Neuronal stem cell (in vitro differentiated cells): ENCODE measurements at regions not wholly inside any gene's neighbourhood (a gene's known extent, or its start where the extent isn't known, plus 50 kb on each side); places are given as distances from the start of the nearest gene placed in this dataset.
A peak's percentile ranks its signal among the peaks of the same experiment; 100 is the strongest.

Experiments
- DNase-seq: peaks from one replicate; pipeline ENCODE4 v3.0.0-alpha.2; 2013; ENCODE audit warnings: low spot score
- H2AFZ ChIP-seq: one replicate; pipeline ENCODE4 v1.6.1; 2013; ENCODE audit warnings: mild to moderate bottlenecking, low read length, inconsistent platforms
- H2AK5ac ChIP-seq: 2 replicates; pipeline ENCODE4 v1.6.1; 2013; ENCODE audit warnings: low read depth, mild to moderate bottlenecking, inconsistent platforms, low read length, moderate library complexity, mixed read lengths
- H2BK120ac ChIP-seq: 2 replicates; pipeline ENCODE4 v1.6.1; 2013; ENCODE audit warnings: low read depth, mild to moderate bottlenecking, inconsistent platforms, low read length, moderate library complexity, mixed read lengths
- H2BK12ac ChIP-seq: one replicate; pipeline ENCODE4 v1.6.1; 2013; ENCODE audit warnings: low read length, inconsistent platforms
- H2BK15ac ChIP-seq: 2 replicates; pipeline ENCODE4 v1.6.1; 2013; ENCODE audit warnings: mild to moderate bottlenecking, low read length, inconsistent platforms, mixed read lengths
- H2BK5ac ChIP-seq: one replicate; pipeline ENCODE4 v1.6.1; 2013; ENCODE audit warnings: inconsistent platforms, mild to moderate bottlenecking, low read length, moderate library complexity
- H3K14ac ChIP-seq: one replicate; pipeline ENCODE4 v1.6.1; 2013; ENCODE audit warnings: low read length, inconsistent platforms
- H3K18ac ChIP-seq: 2 replicates; pipeline ENCODE4 v1.6.1; 2013; ENCODE audit warnings: low read length, inconsistent platforms
- H3K23ac ChIP-seq: 2 replicates; pipeline ENCODE4 v1.6.1; 2013; ENCODE audit warnings: low read depth, mild to moderate bottlenecking, mixed read lengths, low read length, inconsistent platforms; ENCODE audit not compliant: poor library complexity
- H3K27ac ChIP-seq: replicated peaks from 3 replicates; pipeline ENCODE4 v1.5.1; 2013; ENCODE audit warnings: low read length, inconsistent platforms
- H3K27me3 ChIP-seq, 3 experiments: 2 replicates each; pipeline ENCODE4 v1.6.1; 2013; ENCODE audit warnings: low read length in 3 of 3, mild to moderate bottlenecking in 2 of 3, inconsistent platforms in 1 of 3, low read depth in 1 of 3, mixed read lengths in 1 of 3, moderate library complexity in 1 of 3; ENCODE audit not compliant: control insufficient read depth in 3 of 3, insufficient read depth in 3 of 3
- H3K36me3 ChIP-seq, 2 donors: replicated peaks in 1 of 2; 2 replicates each; pipeline ENCODE4 v1.6.1; 2013; ENCODE audit warnings: low read length in 2 of 2; ENCODE audit not compliant: control insufficient read depth in 2 of 2, insufficient read depth in 2 of 2
- H3K4ac ChIP-seq: 2 replicates; pipeline ENCODE4 v1.6.1; 2013; ENCODE audit warnings: inconsistent platforms, mild to moderate bottlenecking, low read length, moderate library complexity
- H3K4me1 ChIP-seq, 2 donors: 1 replicate in 1 of 2; 2 replicates in 1 of 2; pipeline ENCODE4 v1.6.1; 2013; ENCODE audit warnings: low read length in 2 of 2, low read depth in 1 of 2; ENCODE audit not compliant: control insufficient read depth in 2 of 2, insufficient read depth in 1 of 2
- H3K4me2 ChIP-seq: one replicate; pipeline ENCODE4 v1.6.1; 2013; ENCODE audit warnings: mild to moderate bottlenecking, low read length, inconsistent platforms; ENCODE audit not compliant: insufficient read depth, poor library complexity, severe bottlenecking
- H3K4me3 ChIP-seq, 2 donors: 2 replicates each; pipeline ENCODE4 v1.5.1; 2013; ENCODE audit warnings: low read length in 2 of 2, mild to moderate bottlenecking in 2 of 2, inconsistent platforms in 1 of 2, moderate library complexity in 1 of 2
- H3K79me1 ChIP-seq: one replicate; pipeline ENCODE4 v1.6.1; 2013; ENCODE audit warnings: low read depth, mild to moderate bottlenecking, inconsistent platforms, low read length, moderate library complexity
- H3K9ac ChIP-seq: one replicate; pipeline ENCODE4 v1.6.1; 2013; ENCODE audit warnings: mild to moderate bottlenecking, low read depth, low read length, inconsistent platforms; ENCODE audit not compliant: poor library complexity
- H3K9me3 ChIP-seq, 2 donors: replicated peaks in 1 of 2; 2 replicates each; pipeline versions ENCODE3 to v1.6.1; 2013; ENCODE audit warnings: low read length in 2 of 2, mild to moderate bottlenecking in 2 of 2, inconsistent platforms in 1 of 2, low read depth in 1 of 2, mixed read lengths in 1 of 2, moderate library complexity in 1 of 2; ENCODE audit not compliant: control insufficient read depth in 2 of 2, insufficient read depth in 1 of 2
- H4K8ac ChIP-seq: one replicate; pipeline ENCODE4 v1.6.1; 2013; ENCODE audit warnings: low read depth, mild to moderate bottlenecking, inconsistent platforms, low read length, moderate library complexity
- H4K91ac ChIP-seq: one replicate; pipeline ENCODE4 v1.6.1; 2013; ENCODE audit warnings: low read length, low read depth, mild to moderate bottlenecking, inconsistent platforms; ENCODE audit not compliant: poor library complexity
- WGBS, 2 donors: extraction: QIAGEN DNeasy Blood & Tissue Kit; methylation state at CpG; one replicate each; pipeline ENCODE4 v1.1.7; 2013; ENCODE audit warnings: missing lambda C conversion rate in 2 of 2, mixed read lengths in 1 of 2; ENCODE audit not compliant: insufficient read length in 2 of 2, insufficient replicate concordance in 1 of 2; ENCODE audit errors: extremely low coverage in 2 of 2; 5-methylcytosine and 5-hydroxymethylcytosine counted together

DNA sequence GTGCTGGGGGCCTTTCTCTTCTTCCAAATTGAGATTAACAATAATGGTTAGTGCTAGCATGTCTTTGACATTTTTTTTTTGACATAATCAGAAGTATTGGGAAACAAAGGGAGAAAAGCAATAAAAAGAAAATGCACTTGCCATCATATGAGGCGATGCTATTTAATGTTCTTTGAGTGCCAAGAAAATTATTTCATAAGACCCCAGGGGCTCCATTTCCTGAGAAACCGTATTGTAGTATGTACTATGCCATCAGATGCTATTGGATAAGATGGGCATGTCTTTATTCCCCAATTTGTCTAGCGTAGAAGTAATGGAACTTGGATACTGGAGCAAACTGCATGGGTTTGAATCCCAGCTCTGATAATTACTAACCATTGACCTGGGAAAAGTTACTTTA is 408.9 kb downstream of the ADRA2A start:
- Histone ChIP-seq H2BK12ac (no peak overlapping the region), H3K79me1 (no peaks in the 10 kb centered on the region), H2BK15ac (no peak overlapping the region), H2BK5ac (no peak overlapping the region), H3K4me1 (no peaks in the 10 kb centered on the region), H4K91ac (no peak overlapping the region), H3K4me2 (no peak overlapping the region), H3K4me3 (no peak overlapping the region), H3K23ac (no peak overlapping the region), H2AFZ (no peak overlapping the region), H3K14ac (no peak overlapping the region), H3K9ac (no peak overlapping the region), H2BK120ac (no peak overlapping the region), H3K9me3 (peaks cover 0 to 7% of the 10 kb centered on the region in 2 donors), H2AK5ac (no peak overlapping the region), H3K27me3 (no peaks in the 10 kb centered on the region), H4K8ac (no peak overlapping the region), H3K36me3 (no peaks in the 10 kb centered on the region), H3K27ac (no peak overlapping the region), H3K4ac (no peak overlapping the region), H3K18ac (no peak overlapping the region)
- WGBS, 2 donors: no CpG with 5 or more reads among the region's 3 CpGs
- no peak for DNase-seq

DNA sequence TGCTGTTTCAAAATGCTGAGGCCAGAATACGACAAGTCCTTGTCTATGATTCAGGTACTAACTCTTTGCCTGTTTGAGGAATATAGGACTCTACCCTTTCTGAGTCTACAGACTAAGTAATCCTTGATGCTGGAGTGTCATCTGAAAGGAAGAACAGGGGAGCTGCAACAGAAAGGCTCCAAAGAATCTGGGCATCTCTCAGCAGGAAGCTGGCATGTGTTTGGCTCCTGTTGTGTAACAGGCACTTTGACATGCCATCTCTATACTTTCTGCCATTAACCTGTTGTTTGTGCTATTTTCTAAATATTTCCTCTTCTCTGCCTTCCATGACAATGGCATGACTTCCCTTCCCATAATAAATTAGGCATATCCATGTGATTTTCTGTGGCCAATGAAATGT is 409.5 kb downstream of the ADRA2A start:
- no peak overlapping the region for H2BK15ac ChIP-seq
- no peak overlapping the region for H4K8ac ChIP-seq
- no peaks in the 10 kb centered on the region for H3K36me3 ChIP-seq
- H3K18ac ChIP-seq: no peak overlapping the region
- no peaks in the 10 kb centered on the region for H3K79me1 ChIP-seq
- peaks cover 0 to 7% of the 10 kb centered on the region in 2 donors for H3K9me3 ChIP-seq
- H3K4me3 ChIP-seq: no peak overlapping the region
- H3K9ac ChIP-seq: no peak overlapping the region
- DNase-seq: no peak
- H3K4me2 ChIP-seq: no peak overlapping the region
- H3K4me1 ChIP-seq: no peaks in the 10 kb centered on the region
- H3K27ac ChIP-seq: no peak overlapping the region
- H3K4ac ChIP-seq: no peak overlapping the region
- no peak overlapping the region for H4K91ac ChIP-seq
- no peak overlapping the region for H2BK12ac ChIP-seq
- no peak overlapping the region for H2BK120ac ChIP-seq
- H3K27me3 ChIP-seq: no peaks in the 10 kb centered on the region
- no peak overlapping the region for H2AFZ ChIP-seq
- H3K23ac ChIP-seq: no peak overlapping the region
- H2BK5ac ChIP-seq: no peak overlapping the region
- H3K14ac ChIP-seq: no peak overlapping the region
- no CpG with 5 or more reads among the region's 1 CpG for WGBS, 2 donors
- H2AK5ac ChIP-seq: no peak overlapping the region

DNA sequence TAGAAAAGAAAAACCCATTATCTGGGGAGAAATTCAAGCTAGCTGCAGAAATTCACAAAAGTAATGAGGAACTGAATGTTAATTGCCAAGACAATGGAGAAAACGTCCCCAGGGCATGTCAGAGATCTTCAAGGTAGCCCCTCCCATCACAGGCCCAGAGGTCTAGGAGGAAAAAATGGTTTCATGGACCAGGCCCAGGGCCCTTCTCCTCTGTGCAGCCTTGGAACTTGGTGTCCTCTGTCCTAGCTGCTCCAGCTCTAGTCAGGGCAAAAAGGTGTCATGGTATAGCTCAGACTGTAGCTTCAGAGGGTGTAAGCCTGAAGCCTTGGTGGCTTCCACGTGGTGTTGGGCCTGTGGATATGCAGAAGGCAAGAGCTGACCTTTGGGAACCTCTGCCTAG is 411.8 kb downstream of the ADRA2A start:
- H3K27me3 ChIP-seq: no peaks in the 10 kb centered on the region
- H3K79me1 ChIP-seq: no peaks in the 10 kb centered on the region
- H2BK15ac ChIP-seq: no peak overlapping the region
- H3K4ac ChIP-seq: no peak overlapping the region
- no peak overlapping the region for H3K14ac ChIP-seq
- H2AFZ ChIP-seq: no peak overlapping the region
- peaks cover 0 to 7% of the 10 kb centered on the region in 2 donors for H3K9me3 ChIP-seq
- no peak overlapping the region for H3K18ac ChIP-seq
- no peak overlapping the region for H3K27ac ChIP-seq
- no peak overlapping the region for H2BK5ac ChIP-seq
- no peak overlapping the region for H3K4me2 ChIP-seq
- no CpG with 5 or more reads among the region's 2 CpGs for WGBS, 2 donors
- no peaks in the 10 kb centered on the region for H3K36me3 ChIP-seq
- DNase-seq: no peak
- no peaks in the 10 kb centered on the region for H3K4me1 ChIP-seq
- no peak overlapping the region for H3K23ac ChIP-seq
- H4K8ac ChIP-seq: no peak overlapping the region
- no peak overlapping the region for H4K91ac ChIP-seq
- H2BK120ac ChIP-seq: no peak overlapping the region
- no peak overlapping the region for H2BK12ac ChIP-seq
- H3K9ac ChIP-seq: peak overlapping the region; percentile 44
- H2AK5ac ChIP-seq: no peak overlapping the region
- H3K4me3 ChIP-seq: no peak overlapping the region

DNA sequence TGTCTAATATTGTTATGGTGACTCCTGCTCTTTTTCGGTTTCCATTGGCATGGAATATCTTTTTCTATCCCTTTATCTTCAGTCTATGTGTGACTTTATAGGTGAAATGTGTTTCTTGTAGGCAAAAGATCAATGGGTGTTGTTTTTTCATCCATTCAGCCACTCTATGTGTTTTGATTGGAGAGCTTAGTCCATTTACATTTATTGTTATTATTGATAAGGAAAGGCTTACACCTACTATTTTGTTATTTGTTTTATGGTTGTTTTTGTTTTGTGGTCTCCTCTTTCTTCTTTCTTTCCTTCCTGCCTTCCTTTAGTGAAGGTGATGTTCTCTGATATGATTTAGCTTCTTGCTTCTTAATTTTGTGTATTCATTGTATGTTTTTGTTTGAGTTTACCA is 414.3 kb downstream of the ADRA2A start:
- Histone ChIP-seq H3K23ac (no peak overlapping the region), H3K9ac (no peak overlapping the region), H2BK15ac (no peak overlapping the region), H3K18ac (no peak overlapping the region), H3K4me3 (no peak overlapping the region), H3K27ac (no peak overlapping the region), H3K4me1 (no peaks in the 10 kb centered on the region), H3K79me1 (no peaks in the 10 kb centered on the region), H2BK12ac (no peak overlapping the region), H2BK5ac (no peak overlapping the region), H3K9me3 (peaks cover 0 to 7% of the 10 kb centered on the region in 2 donors), H2BK120ac (no peak overlapping the region), H3K4me2 (no peak overlapping the region), H4K8ac (no peak overlapping the region), H2AK5ac (no peak overlapping the region), H4K91ac (no peak overlapping the region), H3K14ac (no peak overlapping the region), H2AFZ (no peak overlapping the region), H3K36me3 (no peaks in the 10 kb centered on the region), H3K27me3 (no peaks in the 10 kb centered on the region), H3K4ac (no peak overlapping the region)
- no CpG with 5 or more reads among the region's 1 CpG for WGBS, 2 donors
- DNase-seq: no peak
